BJ (cell line): ENCODE measurements at regions not wholly inside any gene's neighbourhood (a gene's known extent, or its start where the extent isn't known, plus 50 kb on each side); places are given as distances from the start of the nearest gene placed in this dataset.

Experiments
- CTCF ChIA-PET: fragments of 350-600 bp; formaldehyde crosslinking; extraction: SDS; loops from one replicate; lab custom pipeline; 2021; ENCODE audit warnings: antibody characterized with exemption, inconsistent platforms; lab: Yijun Ruan, JAX
- POLR2A ChIA-PET: fragments of 300-600 bp; sonication (Branson Sonifier 250); formaldehyde crosslinking; extraction: SDS; loops from one replicate; lab custom pipeline; 2021; ENCODE audit warnings: antibody characterized with exemption; lab: Charles Lee
- DNase-seq: peaks from one replicate; pipeline ENCODE4 v3.0.0-alpha.2; 2011; ENCODE audit warnings: low read depth
- H3K27me3 ChIP-seq: 2 replicates; pipeline ENCODE4 v1.6.0; 2011; ENCODE audit warnings: low read length; ENCODE audit not compliant: control insufficient read depth, insufficient read depth
- H3K36me3 ChIP-seq: 2 replicates; pipeline ENCODE4 v1.5.1; 2011; ENCODE audit warnings: low read length; ENCODE audit not compliant: control insufficient read depth, insufficient read depth
- H3K4me3 ChIP-seq: 2 replicates; pipeline ENCODE4 v1.5.1; 2011; ENCODE audit warnings: low read depth, mild to moderate bottlenecking, control low read depth, low read length
- CTCF ChIP-seq: IDR thresholded peaks from 2 replicates; pipeline ENCODE4 v1.5.1; 2011; ENCODE audit warnings: low read depth, mild to moderate bottlenecking, control low read depth, inconsistent platforms, low read length, moderate library complexity; ENCODE audit not compliant: insufficient read depth

- H3K36me3 ChIP-seq: no peaks in the 10 kb centered on the region
- no peaks in the 10 kb centered on the region for H3K27me3 ChIP-seq
- ChIA-PET POLR2A (no interaction called here), CTCF (interaction anchor here (0.5 kb wide), 1 partner anchor 1195 kb away, joined by 3 read pairs; no protein-coding TSS in a partner anchor)
- DNase-seq: no peak
- TF ChIP-seq CTCF: no peak
- no peak overlapping the region for H3K4me3 ChIP-seq
Measured at GRCh38 chr16:79349803-79350202, 250.7 kb downstream of the MAF start.

GRCh38 chr16:79348521-79349306, 251.8 kb downstream of the MAF start:
- CTCF ChIA-PET: no interaction called here

GRCh38 chr16:79347277-79347676, 253.3 kb downstream of the MAF start:
- no peak for TF ChIP-seq CTCF
- CTCF ChIA-PET: no interaction called here
- H3K36me3 ChIP-seq: no peaks in the 10 kb centered on the region
- no peak for DNase-seq
- no peaks in the 10 kb centered on the region for H3K27me3 ChIP-seq
- H3K4me3 ChIP-seq: no peak overlapping the region
- POLR2A ChIA-PET: no interaction called here

More at GRCh38 chr16:79348521-79349306, 251.8 kb downstream of the MAF start:
- POLR2A ChIA-PET: no interaction called here
- H3K27me3 ChIP-seq: no peaks in the 10 kb centered on the region
- DNase-seq: no peak
- H3K4me3 ChIP-seq: no peak overlapping the region
- H3K36me3 ChIP-seq: no peaks in the 10 kb centered on the region
- no peak for TF ChIP-seq CTCF

- CTCF ChIA-PET: no interaction called here
- no peak overlapping the region for H3K4me3 ChIP-seq
- TF ChIP-seq CTCF: no peak
- H3K27me3 ChIP-seq: no peaks in the 10 kb centered on the region
- no peak for DNase-seq
- H3K36me3 ChIP-seq: no peaks in the 10 kb centered on the region
- POLR2A ChIA-PET: no interaction called here
Measured at GRCh38 chr16:79339863-79340262, 260.7 kb downstream of the MAF start.

- no peak for TF ChIP-seq CTCF
- H3K27me3 ChIP-seq: no peaks in the 10 kb centered on the region
- H3K4me3 ChIP-seq: no peak overlapping the region
- no peaks in the 10 kb centered on the region for H3K36me3 ChIP-seq
- POLR2A ChIA-PET: no interaction called here
- DNase-seq: no peak
- CTCF ChIA-PET: no interaction called here
Measured at GRCh38 chr16:79337906-79338305, 262.6 kb downstream of the MAF start.
